ENCODE measurements at regions not wholly inside any gene's neighbourhood (a gene's known extent, or its start where the extent isn't known, plus 50 kb on each side); places are given as distances from the start of the nearest gene placed in this dataset.

DNA sequence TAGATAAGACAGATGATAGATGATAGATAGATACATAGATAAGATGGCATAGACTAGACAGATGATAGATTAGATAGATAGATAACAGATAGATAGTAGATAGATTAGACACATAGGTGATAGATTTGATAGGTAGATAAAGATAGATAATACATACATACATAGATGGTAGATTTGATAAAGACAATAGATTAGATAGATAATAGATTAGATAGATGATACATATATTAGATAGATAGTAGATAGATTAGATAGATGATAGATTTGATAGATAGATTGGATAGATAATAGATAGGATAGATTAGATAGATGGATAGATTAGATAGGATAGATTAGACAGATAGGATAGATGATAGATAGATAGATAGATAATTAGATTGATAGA is 327.6 kb downstream of the BRD1 start:
- no peak overlapping the region for H3K4me3 ChIP-seq (ENCODE audit: insufficient read depth, low read length, poor library complexity, severe bottlenecking)
- no peak overlapping the region for H3K4me2 ChIP-seq (ENCODE audit: low read depth, low read length, poor library complexity, severe bottlenecking)
- H3K9me2 ChIP-seq (replicated peaks; ENCODE audit: insufficient read depth, low read length) = no peaks in the 10 kb centered on the region
- H3F3A ChIP-seq (ENCODE audit: insufficient read depth) = no peaks in the 10 kb centered on the region
- H3K9me3 ChIP-seq (ENCODE audit: insufficient read depth, low read length) = no peaks in the 10 kb centered on the region
- no peak overlapping the region for H3K9ac ChIP-seq (ENCODE audit: low read length)
- H2AFZ ChIP-seq (ENCODE audit: low read depth, low read length, severe bottlenecking) = no peak overlapping the region
- H3K36me3 ChIP-seq (ENCODE audit: low read length) = no peaks in the 10 kb centered on the region
- TF ChIP-seq, protein P1, sequence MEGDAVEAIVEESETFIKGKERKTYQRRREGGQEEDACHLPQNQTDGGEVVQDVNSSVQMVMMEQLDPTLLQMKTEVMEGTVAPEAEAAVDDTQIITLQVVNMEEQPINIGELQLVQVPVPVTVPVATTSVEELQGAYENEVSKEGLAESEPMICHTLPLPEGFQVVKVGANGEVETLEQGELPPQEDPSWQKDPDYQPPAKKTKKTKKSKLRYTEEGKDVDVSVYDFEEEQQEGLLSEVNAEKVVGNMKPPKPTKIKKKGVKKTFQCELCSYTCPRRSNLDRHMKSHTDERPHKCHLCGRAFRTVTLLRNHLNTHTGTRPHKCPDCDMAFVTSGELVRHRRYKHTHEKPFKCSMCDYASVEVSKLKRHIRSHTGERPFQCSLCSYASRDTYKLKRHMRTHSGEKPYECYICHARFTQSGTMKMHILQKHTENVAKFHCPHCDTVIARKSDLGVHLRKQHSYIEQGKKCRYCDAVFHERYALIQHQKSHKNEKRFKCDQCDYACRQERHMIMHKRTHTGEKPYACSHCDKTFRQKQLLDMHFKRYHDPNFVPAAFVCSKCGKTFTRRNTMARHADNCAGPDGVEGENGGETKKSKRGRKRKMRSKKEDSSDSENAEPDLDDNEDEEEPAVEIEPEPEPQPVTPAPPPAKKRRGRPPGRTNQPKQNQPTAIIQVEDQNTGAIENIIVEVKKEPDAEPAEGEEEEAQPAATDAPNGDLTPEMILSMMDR (IDR thresholded peaks at IDR 0.05; ENCODE audit: insufficient read depth, low read length, poor library complexity, severe bottlenecking) = no peak
- TF ChIP-seq EZH2phosphoT487 (conservative IDR thresholded peaks at IDR 0.05; ENCODE audit: low read length) = no peak
- H4K20me1 ChIP-seq (ENCODE audit: low read depth, low read length) = no peaks in the 10 kb centered on the region
- no peaks in the 10 kb centered on the region for H3K27me3 ChIP-seq (ENCODE audit: low read length)
- H3K79me2 ChIP-seq (ENCODE audit: insufficient read depth, low read length) = no peaks in the 10 kb centered on the region
- H3K27ac ChIP-seq (ENCODE audit: low read depth, low read length) = no peak overlapping the region

DNA sequence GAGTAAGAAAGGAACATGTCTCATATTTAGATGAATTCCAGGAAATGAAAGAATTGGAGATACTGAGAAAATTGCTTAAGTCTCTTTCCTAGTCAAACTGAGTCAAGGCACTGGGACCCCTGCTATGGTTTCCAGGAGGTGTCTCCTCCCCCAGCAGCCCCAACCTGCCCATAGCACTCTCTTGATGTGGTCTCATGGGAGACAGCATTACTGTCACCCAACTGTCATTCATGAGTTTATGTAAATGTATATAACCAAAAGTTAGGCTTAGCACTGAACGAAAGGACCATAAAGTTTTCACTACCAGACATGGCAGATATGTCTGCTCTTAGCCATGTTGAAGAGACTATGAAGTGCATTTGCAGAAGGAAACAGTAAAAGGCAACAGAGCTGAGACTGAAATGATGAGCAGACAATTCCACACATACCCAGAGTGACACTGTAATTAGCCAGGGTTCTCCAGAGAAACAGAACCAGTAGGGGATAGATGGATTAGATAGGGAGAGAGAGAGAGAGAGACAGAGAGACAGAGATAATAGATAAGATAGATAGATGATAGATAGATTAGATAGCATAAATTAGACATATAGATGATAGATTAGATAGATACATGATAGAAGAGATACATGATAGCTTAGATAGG is 328.1 kb downstream of the BRD1 start:
- Histone ChIP-seq H3K9ac (ENCODE audit: low read length) (no peak overlapping the region), H3K36me3 (ENCODE audit: low read length) (no peaks in the 10 kb centered on the region), H3K79me2 (ENCODE audit: insufficient read depth, low read length) (no peaks in the 10 kb centered on the region), H3K4me3 (ENCODE audit: insufficient read depth, low read length, poor library complexity, severe bottlenecking) (no peak overlapping the region), H3F3A (ENCODE audit: insufficient read depth) (no peaks in the 10 kb centered on the region), H4K20me1 (ENCODE audit: low read depth, low read length) (no peaks in the 10 kb centered on the region), H3K9me3 (ENCODE audit: insufficient read depth, low read length) (no peaks in the 10 kb centered on the region), H3K27me3 (ENCODE audit: low read length) (no peaks in the 10 kb centered on the region), H3K27ac (ENCODE audit: low read depth, low read length) (no peak overlapping the region), H2AFZ (ENCODE audit: low read depth, low read length, severe bottlenecking) (no peak overlapping the region), H3K9me2 (replicated peaks; ENCODE audit: insufficient read depth, low read length) (no peaks in the 10 kb centered on the region), H3K4me2 (ENCODE audit: low read depth, low read length, poor library complexity, severe bottlenecking) (no peak overlapping the region)
- TF ChIP-seq, protein P1 (IDR thresholded peaks at IDR 0.05; ENCODE audit: insufficient read depth, low read length, poor library complexity, severe bottlenecking) = no peak
- TF ChIP-seq EZH2phosphoT487 (conservative IDR thresholded peaks at IDR 0.05; ENCODE audit: low read length) = no peak

DNA sequence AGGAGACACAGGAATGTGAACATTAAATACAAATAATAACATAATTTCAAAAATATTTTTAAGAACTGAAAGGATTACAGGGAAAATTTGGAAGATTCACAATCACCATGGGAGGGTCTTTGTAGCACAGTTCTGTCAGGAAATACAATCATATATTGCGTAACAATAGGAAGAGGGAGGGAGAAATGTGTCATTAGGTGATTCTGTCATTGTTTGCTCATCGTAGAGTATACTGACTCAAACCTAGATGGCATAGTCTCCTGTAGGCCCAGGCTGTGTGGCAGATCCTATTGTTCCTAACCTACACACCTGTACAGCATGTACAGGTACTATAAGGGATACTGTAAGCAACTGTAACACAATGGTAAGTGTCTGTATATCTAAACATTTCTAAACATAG is 330.4 kb downstream of the BRD1 start:
- TF ChIP-seq EZH2phosphoT487 (conservative IDR thresholded peaks at IDR 0.05; ENCODE audit: low read length) = no peak
- TF ChIP-seq, protein P1 (IDR thresholded peaks at IDR 0.05; ENCODE audit: insufficient read depth, low read length, poor library complexity, severe bottlenecking) = no peak
- H2AFZ ChIP-seq (ENCODE audit: low read depth, low read length, severe bottlenecking) = no peak overlapping the region
- H3K36me3 ChIP-seq (ENCODE audit: low read length) = no peaks in the 10 kb centered on the region
- H4K20me1 ChIP-seq (ENCODE audit: low read depth, low read length) = 0 out of 2 replicates have a peak, but pooled peaks cover 3% of the 10 kb centered on the region
- no peaks in the 10 kb centered on the region for H3K9me3 ChIP-seq (ENCODE audit: insufficient read depth, low read length)
- H3K9ac ChIP-seq (ENCODE audit: low read length) = no peak overlapping the region
- no peak overlapping the region for H3K4me3 ChIP-seq (ENCODE audit: insufficient read depth, low read length, poor library complexity, severe bottlenecking)
- H3K27ac ChIP-seq (ENCODE audit: low read depth, low read length) = no peak overlapping the region
- H3K9me2 ChIP-seq (replicated peaks; ENCODE audit: insufficient read depth, low read length) = no peaks in the 10 kb centered on the region
- no peak overlapping the region for H3K4me2 ChIP-seq (ENCODE audit: low read depth, low read length, poor library complexity, severe bottlenecking)
- H3K79me2 ChIP-seq (ENCODE audit: insufficient read depth, low read length) = no peaks in the 10 kb centered on the region
- no peaks in the 10 kb centered on the region for H3K27me3 ChIP-seq (ENCODE audit: low read length)
- no peaks in the 10 kb centered on the region for H3F3A ChIP-seq (ENCODE audit: insufficient read depth)
